Common myeloid progenitor, CD34-positive (primary cell): ENCODE measurements at regions not wholly inside any gene's neighbourhood (a gene's known extent, or its start where the extent isn't known, plus 50 kb on each side); places are given as distances from the start of the nearest gene placed in this dataset.

Source experiments
- CTCF ChIA-PET: fragments of 350-600 bp; sonication (Branson Sonifier 250); formaldehyde crosslinking; loops from one replicate; lab custom pipeline; 2021; ENCODE audit warnings: antibody characterized with exemption; lab: Charles Lee
- POLR2A ChIA-PET: fragments of 350-600 bp; sonication (Branson Sonifier 250); formaldehyde crosslinking; loops from one replicate; lab custom pipeline; 2021; ENCODE audit warnings: antibody characterized with exemption; lab: Charles Lee
- DNase-seq, 3 donors: peaks; one replicate each; pipeline versions ENCODE4 v3.0.0 to v3.0.0-alpha.2; 2013
- H3K27ac ChIP-seq, 2 experiments: 1 replicate in 1 of 2; 2 replicates in 1 of 2; pipeline ENCODE4 v1.7.0; 2013; ENCODE audit warnings: inconsistent platforms in 2 of 2, low read length in 2 of 2, mild to moderate bottlenecking in 2 of 2, low read depth in 1 of 2, moderate library complexity in 1 of 2; ENCODE audit not compliant: severe bottlenecking in 2 of 2, insufficient read depth in 1 of 2, poor library complexity in 1 of 2
- H3K27me3 ChIP-seq, 5 experiments: replicated peaks in 2 of 5; 1 replicate in 3 of 5; 2 replicates in 2 of 5; pipeline versions ENCODE4 v1.6.1 to v1.7.0; 2013; ENCODE audit warnings: low read length in 4 of 5, mild to moderate bottlenecking in 2 of 5, moderate library complexity in 2 of 5, inconsistent platforms in 1 of 5; ENCODE audit not compliant: insufficient read depth in 5 of 5, control insufficient read depth in 4 of 5
- H3K36me3 ChIP-seq, 4 experiments: 1 replicate in 2 of 4; 2 replicates in 2 of 4; pipeline versions ENCODE4 v1.6.1 to v1.7.0; 2013; ENCODE audit warnings: low read length in 3 of 4, control low read depth in 1 of 4, mild to moderate bottlenecking in 1 of 4; ENCODE audit not compliant: control insufficient read depth in 4 of 4, insufficient read depth in 4 of 4
- H3K4me1 ChIP-seq, 4 experiments: 1 replicate in 3 of 4; 2 replicates in 1 of 4; pipeline versions ENCODE4 v1.6.1 to v1.7.1; 2013; ENCODE audit warnings: low read length in 3 of 4, mild to moderate bottlenecking in 3 of 4, control low read depth in 1 of 4, inconsistent platforms in 1 of 4, moderate library complexity in 1 of 4; ENCODE audit not compliant: control insufficient read depth in 4 of 4, insufficient read depth in 4 of 4; ENCODE audit errors: control extremely low read depth in 1 of 4
- H3K4me3 ChIP-seq, 7 experiments: 1 replicate in 4 of 7; 2 replicates in 3 of 7; pipeline versions ENCODE4 v1.5.1 to v1.7.0; 2013; ENCODE audit warnings: mild to moderate bottlenecking in 7 of 7, low read length in 6 of 7, moderate library complexity in 6 of 7, inconsistent platforms in 2 of 7, low read depth in 2 of 7, control low read depth in 1 of 7; ENCODE audit not compliant: insufficient read depth in 4 of 7, control insufficient read depth in 1 of 7; ENCODE audit errors: extremely low read depth in 1 of 7
- H3K9me3 ChIP-seq, 5 experiments: 1 replicate in 4 of 5; 2 replicates in 1 of 5; pipeline versions ENCODE4 v1.6.1 to v1.7.1; 2013; ENCODE audit warnings: low read length in 4 of 5, mild to moderate bottlenecking in 2 of 5, inconsistent platforms in 1 of 5, low read depth in 1 of 5, moderate library complexity in 1 of 5; ENCODE audit not compliant: control insufficient read depth in 4 of 5, insufficient read depth in 2 of 5; ENCODE audit errors: control extremely low read depth in 1 of 5
- WGBS: methylation state at CpG from one replicate; pipeline ENCODE4 v1.1.5; 2013; ENCODE audit not compliant: insufficient coverage; 5-methylcytosine and 5-hydroxymethylcytosine counted together

- Histone ChIP-seq H3K27me3 (peaks cover 0 to 20% (median 12%) of the 10 kb centered on the region in 5 experiments), H3K4me3 (peak overlapping the region in 5 of 7 experiments; percentile 87 to 95 (median 95)), H3K9me3 (no peaks in the 10 kb centered on the region), H3K36me3 (no peaks in the 10 kb centered on the region), H3K27ac (no peak overlapping the region), H3K4me1 (peaks cover 7 to 31% (median 22%) of the 10 kb centered on the region in 4 experiments)
- ChIA-PET CTCF (interaction anchor here (1.5 kb wide), 1 partner anchor 10 kb away, joined by 4 read pairs; no protein-coding TSS in a partner anchor), POLR2A (no interaction called here)
- DNase-seq = peak; percentile 5 to 34 (median 31)
- WGBS = 28% methylated on average over 6 of the region's 10 CpGs
These were observed 227.3 kb upstream of the C2CD4B start for GRCh38 chr15:62392376-62392775.

DNA sequence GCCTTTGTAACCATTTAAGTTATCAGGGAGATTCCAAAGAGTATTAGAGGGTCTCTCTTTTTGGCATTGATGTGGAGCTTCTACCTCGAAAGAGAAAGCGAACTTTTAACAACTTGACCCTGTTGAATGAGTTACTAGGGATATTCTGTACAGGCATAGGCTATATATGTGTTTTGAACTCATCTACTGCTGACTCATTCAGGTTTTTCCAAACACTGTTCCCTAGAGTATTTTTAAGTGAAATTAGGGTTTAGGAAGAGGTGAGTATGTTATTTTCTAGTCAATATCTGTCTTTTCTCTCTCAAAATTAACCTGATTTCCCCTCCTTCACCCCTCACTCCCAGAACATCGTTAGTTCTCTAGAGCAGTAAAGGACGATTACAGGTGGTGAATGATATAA lies 228.1 kb upstream of the C2CD4B start:
- Histone ChIP-seq H3K27me3 (peaks cover 0 to 20% (median 12%) of the 10 kb centered on the region in 5 experiments), H3K27ac (no peak overlapping the region), H3K4me1 (peaks cover 7 to 31% (median 22%) of the 10 kb centered on the region in 4 experiments), H3K9me3 (peaks cover 0 to 5% (median 0%) of the 10 kb centered on the region in 5 experiments), H3K36me3 (no peaks in the 10 kb centered on the region), H3K4me3 (no peak overlapping the region)
- POLR2A ChIA-PET = no interaction called here
- CTCF ChIA-PET = interaction anchor here (2.5 kb wide), 1 partner anchor 8 kb away, joined by 6 read pairs; no protein-coding TSS in a partner anchor
- no CpG with 5 or more reads among the region's 4 CpGs for WGBS
- DNase-seq = no peak

DNA sequence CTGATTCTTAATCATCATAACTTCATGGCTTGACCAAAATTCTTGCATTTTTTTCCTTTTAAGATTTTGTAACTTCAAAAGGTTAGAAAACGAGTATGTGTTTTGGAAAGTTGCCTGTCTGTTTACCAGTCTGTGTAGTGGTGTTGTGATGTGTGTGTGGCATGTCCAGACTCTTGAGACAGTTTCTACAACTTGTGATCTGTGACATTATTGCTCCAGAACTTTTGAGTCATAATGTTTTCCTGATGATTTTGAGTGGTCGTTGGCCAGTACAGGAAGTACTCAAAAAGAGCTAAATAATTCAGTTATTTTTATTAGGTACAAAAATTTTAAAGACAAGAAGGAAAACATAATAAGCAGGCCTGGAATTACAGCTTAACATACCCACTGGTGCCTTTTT lies 229.0 kb upstream of the C2CD4B start:
- no peaks in the 10 kb centered on the region for H3K36me3 ChIP-seq
- H3K27ac ChIP-seq = no peak overlapping the region
- peaks cover 0 to 20% (median 12%) of the 10 kb centered on the region in 5 experiments for H3K27me3 ChIP-seq
- no CpG with 5 or more reads among the region's 2 CpGs for WGBS
- ChIA-PET POLR2A (no interaction called here), CTCF (interaction anchor here (2.5 kb wide), 1 partner anchor 9 kb away, joined by 6 read pairs; no protein-coding TSS in a partner anchor)
- H3K9me3 ChIP-seq = peaks cover 0 to 9% (median 5%) of the 10 kb centered on the region in 5 experiments
- no peak overlapping the region for H3K4me3 ChIP-seq
- peaks cover 7 to 31% (median 22%) of the 10 kb centered on the region in 4 experiments for H3K4me1 ChIP-seq
- DNase-seq = no peak

DNA sequence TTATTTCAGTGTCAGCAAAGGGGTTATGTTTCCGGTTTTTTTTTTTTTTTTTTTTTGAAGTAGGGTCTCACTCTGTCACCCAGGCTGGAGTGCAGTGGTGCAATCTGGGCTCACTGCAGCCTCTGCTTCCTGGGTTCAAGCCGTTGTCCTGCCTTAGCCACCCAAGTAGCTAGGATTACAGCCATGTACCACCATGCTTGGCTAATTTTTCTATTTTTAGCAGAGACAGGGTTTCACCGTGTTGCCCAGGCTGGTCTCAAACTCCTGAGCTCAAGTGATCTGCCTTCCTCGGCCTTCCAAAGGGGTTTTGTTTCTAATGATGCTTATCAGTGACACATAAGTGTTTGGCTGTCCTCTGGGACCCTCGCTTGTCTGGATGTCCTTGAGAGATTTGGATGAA lies 235.7 kb upstream of the C2CD4B start:
- no peak overlapping the region for H3K27ac ChIP-seq
- WGBS = 98% methylated on average over 5 of the region's 5 CpGs
- H3K27me3 ChIP-seq = peaks cover 0 to 4% (median 0%) of the 10 kb centered on the region in 5 experiments
- no peaks in the 10 kb centered on the region for H3K36me3 ChIP-seq
- H3K4me1 ChIP-seq = no peaks in the 10 kb centered on the region
- H3K4me3 ChIP-seq = no peak overlapping the region
- no peak for DNase-seq
- H3K9me3 ChIP-seq = peaks cover 0 to 19% (median 9%) of the 10 kb centered on the region in 5 experiments
- ChIA-PET POLR2A (no interaction called here), CTCF (no interaction called here)

GRCh38 chr15:62402687-62403086 lies 237.6 kb upstream of the C2CD4B start:
- ChIA-PET POLR2A (no interaction called here), CTCF (no interaction called here)
- H3K27me3 ChIP-seq = peaks cover 0 to 4% (median 0%) of the 10 kb centered on the region in 5 experiments
- peaks cover 0 to 19% (median 9%) of the 10 kb centered on the region in 5 experiments for H3K9me3 ChIP-seq
- no peak for DNase-seq
- H3K27ac ChIP-seq = no peak overlapping the region
- no peak overlapping the region for H3K4me3 ChIP-seq
- no peaks in the 10 kb centered on the region for H3K36me3 ChIP-seq
- WGBS = 100% methylated on average over 6 of the region's 6 CpGs
- H3K4me1 ChIP-seq = no peaks in the 10 kb centered on the region

- CTCF ChIA-PET = no interaction called here
- 87% methylated on average over 8 of the region's 8 CpGs for WGBS
- no peaks in the 10 kb centered on the region for H3K4me1 ChIP-seq
- H3K27ac ChIP-seq = no peak overlapping the region
- H3K36me3 ChIP-seq = no peaks in the 10 kb centered on the region
- DNase-seq = no peak
- H3K27me3 ChIP-seq = peaks cover 0 to 4% (median 0%) of the 10 kb centered on the region in 5 experiments
- no peak overlapping the region for H3K4me3 ChIP-seq
- POLR2A ChIA-PET = interaction anchor here (0.6 kb wide), 1 partner anchor 21 kb away, joined by 6 read pairs; no protein-coding TSS in a partner anchor
- peaks cover 0 to 14% (median 9%) of the 10 kb centered on the region in 5 experiments for H3K9me3 ChIP-seq
These were observed 238.2 kb upstream of the C2CD4B start for GRCh38 chr15:62403164-62403809.
